ENCODE measurements at regions not wholly inside any gene's neighbourhood (a gene's known extent, or its start where the extent isn't known, plus 50 kb on each side); places are given as distances from the start of the nearest gene placed in this dataset.

- DNase-seq: no peak
Measured at GRCh38 chr1:14511166-14511680, 87.3 kb upstream of the KAZN start.

- DNase-seq: no peak
Measured at GRCh38 chr1:14511796-14512585, 86.5 kb upstream of the KAZN start.

- DNase-seq: no peak
Measured at GRCh38 chr1:14513111-14513510, 85.4 kb upstream of the KAZN start.

- no peak for DNase-seq
Measured at GRCh38 chr1:14514739-14515138, 83.7 kb upstream of the KAZN start.

- DNase-seq: no peak
Measured at GRCh38 chr1:14516974-14517840, 81.3 kb upstream of the KAZN start.

GRCh38 chr1:14517841-14518180 is 80.7 kb upstream of the KAZN start:
- no peak for DNase-seq

GRCh38 chr1:14519976-14520375 is 78.5 kb upstream of the KAZN start:
- DNase-seq: no peak

- no peak for DNase-seq
Measured at GRCh38 chr1:14520514-14521163, 77.8 kb upstream of the KAZN start.

- DNase-seq: no peak
Measured at GRCh38 chr1:14521622-14522021, 76.9 kb upstream of the KAZN start.

- no peak for DNase-seq
Measured at GRCh38 chr1:14522077-14522925, 76.2 kb upstream of the KAZN start.

- peak in 1 of 2 experiments; percentile 16 for DNase-seq
Measured at GRCh38 chr1:14522926-14523241, 75.6 kb upstream of the KAZN start.

GRCh38 chr1:14524826-14525636 is 73.5 kb upstream of the KAZN start:
- no peak for DNase-seq

GRCh38 chr1:14529475-14529874 is 69.0 kb upstream of the KAZN start:
- no peak for DNase-seq

GRCh38 chr1:14531519-14531918 is 67.0 kb upstream of the KAZN start:
- no peak for DNase-seq

- no peak for DNase-seq
Measured at GRCh38 chr1:14535619-14536355, 62.7 kb upstream of the KAZN start.

GRCh38 chr1:14538335-14538734 is 60.1 kb upstream of the KAZN start:
- DNase-seq: no peak

GRCh38 chr1:14539309-14539708 is 59.2 kb upstream of the KAZN start:
- DNase-seq: no peak

GRCh38 chr1:14539953-14540563 is 58.4 kb upstream of the KAZN start:
- no peak for DNase-seq

- no peak for DNase-seq
Measured at GRCh38 chr1:14541348-14541747, 57.1 kb upstream of the KAZN start.

- no peak for DNase-seq
Measured at GRCh38 chr1:14543191-14543840, 55.2 kb upstream of the KAZN start.

All from activated T-cell treated with anti-CD3 and anti-CD28 coated beads, Interleukin-2, amount 50 U/mL, for 48 hours (primary cell).